HEK293T (cell line): ENCODE measurements at regions not wholly inside any gene's neighbourhood (a gene's known extent, or its start where the extent isn't known, plus 50 kb on each side); places are given as distances from the start of the nearest gene placed in this dataset.

Experiments used
- CTCF ChIA-PET: fragments of 350-600 bp; formaldehyde crosslinking; extraction: SDS; loops from one replicate; lab custom pipeline; 2021; ENCODE audit warnings: antibody characterized with exemption, inconsistent platforms; lab: Yijun Ruan, JAX
- POLR2A ChIA-PET: fragments of 350-600 bp; formaldehyde crosslinking; extraction: SDS; loops from one replicate; lab custom pipeline; 2020; ENCODE audit warnings: antibody characterized with exemption, inconsistent platforms; lab: Yijun Ruan, JAX
- DNase-seq: peaks from one replicate; pipeline ENCODE4 v3.0.0; 2012; ENCODE audit warnings: mixed read lengths; ENCODE audit errors: extremely low spot score
- ARNT ChIP-seq: fragments of 450-650 bp; IDR thresholded peaks from 2 replicates; pipeline ENCODE4 v1.6.1; 2017; ENCODE audit warnings: mild to moderate bottlenecking
- BHLHE40 ChIP-seq: fragments of 450-650 bp; IDR thresholded peaks from 2 replicates; pipeline ENCODE4 v1.6.1; 2016; ENCODE audit warnings: mild to moderate bottlenecking, moderate library complexity, borderline replicate concordance
- CTBP1 ChIP-seq: fragments of 450-650 bp; IDR thresholded peaks from 2 replicates; pipeline ENCODE4 v1.6.1; 2016; ENCODE audit warnings: borderline replicate concordance
- ELF4 ChIP-seq: fragments of 450-650 bp; IDR thresholded peaks from 2 replicates; pipeline ENCODE4 v1.6.1; 2017; ENCODE audit warnings: antibody characterized with exemption
- FOXA1 ChIP-seq: fragments of 450-650 bp; IDR thresholded peaks from 2 replicates; pipeline ENCODE4 v1.6.1; 2016; ENCODE audit warnings: mild to moderate bottlenecking
- FOXK2 ChIP-seq: fragments of 450-650 bp; IDR thresholded peaks from 2 replicates; pipeline ENCODE4 v1.6.1; 2016; ENCODE audit warnings: mild to moderate bottlenecking
- FOXM1 ChIP-seq: fragments of 450-650 bp; IDR thresholded peaks from 2 replicates; pipeline ENCODE4 v1.6.1; 2017; ENCODE audit warnings: mild to moderate bottlenecking, borderline replicate concordance
- HDGF ChIP-seq: fragments of 450-650 bp; IDR thresholded peaks from 2 replicates; pipeline ENCODE4 v1.6.1; 2017; ENCODE audit warnings: antibody characterized with exemption, borderline replicate concordance
- L3MBTL2 ChIP-seq: fragments of 450-650 bp; conservative IDR thresholded peaks from 2 replicates; pipeline ENCODE4 v1.6.1; 2016; ENCODE audit warnings: mild to moderate bottlenecking
- LEF1 ChIP-seq: fragments of 450-650 bp; IDR thresholded peaks from 2 replicates; pipeline ENCODE4 v1.6.1; 2017; ENCODE audit warnings: mild to moderate bottlenecking, borderline replicate concordance
- NFRKB ChIP-seq: fragments of 450-650 bp; IDR thresholded peaks from 2 replicates; pipeline ENCODE4 v1.6.1; 2016; ENCODE audit warnings: mild to moderate bottlenecking, moderate library complexity
- PKNOX1 ChIP-seq: fragments of 450-650 bp; IDR thresholded peaks from 2 replicates; pipeline ENCODE4 v1.6.1; 2016
- SP1 ChIP-seq: fragments of 450-650 bp; IDR thresholded peaks from 2 replicates; pipeline ENCODE4 v1.6.1; 2017
- SUZ12 ChIP-seq: fragments of 450-650 bp; IDR thresholded peaks from 2 replicates; pipeline ENCODE4 v1.6.1; 2016; ENCODE audit warnings: mild to moderate bottlenecking
- TARDBP ChIP-seq: fragments of 450-650 bp; IDR thresholded peaks from 2 replicates; pipeline ENCODE4 v1.6.1; 2016
- ZNF384 ChIP-seq: fragments of 450-650 bp; IDR thresholded peaks from 2 replicates; pipeline ENCODE4 v1.6.1; 2016

- no peak for DNase-seq
- TF ChIP-seq TARDBP (no peak), BHLHE40 (no peak), FOXK2 (no peak), FOXM1 (no peak)
- ChIA-PET CTCF (no interaction called here), POLR2A (no interaction called here)
These were observed 363.5 kb downstream of the MRPL39 start for GRCh38 chr21:25243808-25244207.

GRCh38 chr21:25240974-25241373, 366.3 kb downstream of the MRPL39 start:
- CTCF ChIA-PET: no interaction called here
- POLR2A ChIA-PET: no interaction called here
- DNase-seq: no peak
- TF ChIP-seq PKNOX1 (no peak), FOXA1 (no peak), NFRKB (no peak), TARDBP (no peak), L3MBTL2 (no peak), SUZ12 (no peak), LEF1 (no peak), ELF4 (no peak), CTBP1 (no peak), ARNT (no peak), FOXM1 (no peak)

- no peak for DNase-seq
- CTCF ChIA-PET: no interaction called here
- POLR2A ChIA-PET: no interaction called here
- TF ChIP-seq HDGF (no peak), FOXA1 (no peak), LEF1 (no peak), NFRKB (no peak), CTBP1 (no peak), SP1 (no peak), BHLHE40 (no peak), ZNF384 (no peak), FOXK2 (no peak), ARNT (no peak), ELF4 (no peak), L3MBTL2 (no peak), TARDBP (no peak), FOXM1 (no peak)
These were observed 372.2 kb downstream of the MRPL39 start for GRCh38 chr21:25234857-25235801.

- TF ChIP-seq FOXK2 (no peak), L3MBTL2 (no peak), LEF1 (no peak), SUZ12 (no peak), ZNF384 (no peak)
- CTCF ChIA-PET: no interaction called here
These were observed 386.3 kb downstream of the MRPL39 start for GRCh38 chr21:25220954-25221353.

GRCh38 chr21:25220169-25220568, 387.1 kb downstream of the MRPL39 start:
- DNase-seq: no peak
- ChIA-PET POLR2A (no interaction called here), CTCF (no interaction called here)
- TF ChIP-seq ELF4: no peak
- TF ChIP-seq L3MBTL2: no peak
- TF ChIP-seq LEF1: no peak

More at GRCh38 chr21:25220954-25221353, 386.3 kb downstream of the MRPL39 start:
- POLR2A ChIA-PET: no interaction called here
- no peak for DNase-seq

- no peak for DNase-seq
- ChIA-PET POLR2A (no interaction called here), CTCF (no interaction called here)
- TF ChIP-seq HDGF (no peak), TARDBP (no peak), FOXM1 (no peak), SP1 (no peak), L3MBTL2 (no peak), FOXA1 (no peak), NFRKB (no peak), SUZ12 (no peak), FOXK2 (no peak), PKNOX1 (no peak), ELF4 (no peak), ARNT (no peak), BHLHE40 (no peak)
These were observed 391.4 kb downstream of the MRPL39 start for GRCh38 chr21:25215698-25216384.

- TF ChIP-seq HDGF: no peak
- no peak for TF ChIP-seq LEF1
- no peak for TF ChIP-seq CTBP1
- no peak for TF ChIP-seq SUZ12
- no peak for TF ChIP-seq FOXA1
- no peak for TF ChIP-seq SP1
- no peak for TF ChIP-seq FOXK2
- TF ChIP-seq ZNF384: no peak
- no peak for TF ChIP-seq BHLHE40
- TF ChIP-seq ARNT: no peak
- no peak for TF ChIP-seq TARDBP
- TF ChIP-seq PKNOX1: no peak
- TF ChIP-seq NFRKB: no peak
- TF ChIP-seq FOXM1: no peak
- no peak for TF ChIP-seq ELF4
- TF ChIP-seq L3MBTL2: no peak
- ChIA-PET POLR2A (no interaction called here), CTCF (no interaction called here)
- no peak for DNase-seq
These were observed 392.6 kb downstream of the MRPL39 start for GRCh38 chr21:25214676-25215075.
